Liver (tissue), 3 donors: ENCODE measurements at regions not wholly inside any gene's neighbourhood (a gene's known extent, or its start where the extent isn't known, plus 50 kb on each side); places are given as distances from the start of the nearest gene placed in this dataset.

Experiments used
- CTCF ChIP-seq: fragments of 150-350 bp; IDR thresholded peaks from 2 replicates; pipeline ENCODE4 v1.5.1; 2017; ENCODE audit warnings: improper control_type of control experiment, low read depth, low read length; ENCODE audit not compliant: missing input control
- EGR1 ChIP-seq, 2 donors: IDR thresholded peaks; 2 replicates each; pipeline ENCODE4 v1.6.1; 2016 to 2018; ENCODE audit warnings: antibody characterized with exemption in 2 of 2, low read depth in 2 of 2
- FOXA1 ChIP-seq: IDR thresholded peaks from 2 replicates; pipeline ENCODE4 v1.6.1; 2016; ENCODE audit warnings: antibody characterized with exemption
- GABPA ChIP-seq, 2 donors: IDR thresholded peaks in 1 of 2; conservative IDR thresholded peaks in 1 of 2; 2 replicates each; pipeline ENCODE4 v1.6.1; 2016; ENCODE audit warnings: antibody characterized with exemption in 2 of 2, mild to moderate bottlenecking in 1 of 2, moderate library complexity in 1 of 2
- HNF4A ChIP-seq, 2 donors: conservative IDR thresholded peaks; 2 replicates each; pipeline ENCODE4 v1.6.1; 2016; ENCODE audit warnings: antibody characterized with exemption in 2 of 2, mild to moderate bottlenecking in 2 of 2
- JUND ChIP-seq, 2 donors: IDR thresholded peaks; 2 replicates each; pipeline ENCODE4 v1.6.1; 2016; ENCODE audit warnings: antibody characterized with exemption in 2 of 2
- NR2F2 ChIP-seq: IDR thresholded peaks from 2 replicates; pipeline ENCODE4 v1.6.1; 2016; ENCODE audit warnings: antibody characterized with exemption
- RAD21 ChIP-seq, 2 donors: IDR thresholded peaks; 2 replicates each; pipeline ENCODE4 v1.6.1; 2016; ENCODE audit warnings: antibody characterized with exemption in 2 of 2, mild to moderate bottlenecking in 2 of 2
- REST ChIP-seq: IDR thresholded peaks from 2 replicates; pipeline ENCODE4 v1.6.1; 2016; ENCODE audit warnings: antibody characterized with exemption, mild to moderate bottlenecking
- SP1 ChIP-seq: IDR thresholded peaks from 2 replicates; pipeline ENCODE4 v1.6.1; 2018; ENCODE audit warnings: antibody characterized with exemption, mild to moderate bottlenecking
- TAF1 ChIP-seq: conservative IDR thresholded peaks from 2 replicates; pipeline ENCODE4 v1.6.1; 2016; ENCODE audit warnings: antibody characterized with exemption, mild to moderate bottlenecking
- ZBTB33 ChIP-seq: IDR thresholded peaks from 2 replicates; pipeline ENCODE4 v1.6.1; 2016; ENCODE audit warnings: antibody characterized with exemption
- donor health status: healthy.
- donor health status: healthy.

GRCh38 chr9:103152473-103152872 lies 157.3 kb downstream of the CYLC2 start:
- no peak for TF ChIP-seq FOXA1
- no peak for TF ChIP-seq CTCF
- TF ChIP-seq GABPA (IDR thresholded peaks at IDR 0.05 in 1 of 2, conservative IDR thresholded peaks at IDR 0.05 in 1 of 2) = no peak
- no peak for TF ChIP-seq JUND (IDR thresholded peaks at IDR 0.05)
- TF ChIP-seq RAD21 (IDR thresholded peaks at IDR 0.05) = no peak
- no peak for TF ChIP-seq SP1
- TF ChIP-seq HNF4A (conservative IDR thresholded peaks at IDR 0.05) = no peak
- no peak for TF ChIP-seq REST
- no peak for TF ChIP-seq TAF1
- no peak for TF ChIP-seq EGR1 (IDR thresholded peaks at IDR 0.05; ENCODE audit: low read depth in 2 of 2)
- TF ChIP-seq NR2F2 = no peak
- TF ChIP-seq ZBTB33 = no peak
